MV-4-11 (cell line): ENCODE measurements at regions not wholly inside any gene's neighbourhood (a gene's known extent, or its start where the extent isn't known, plus 50 kb on each side); places are given as distances from the start of the nearest gene placed in this dataset.

Experiments used
- DNase-seq: peaks from one replicate; lab custom pipeline; 2025; lab: John Stamatoyannopoulos, UW

GRCh38 chr12:125889742-125890141 lies 824.5 kb downstream of the AACS start:
- DNase-seq: no peak

- DNase-seq: no peak
Measured at GRCh38 chr12:125890366-125890905, 825.2 kb downstream of the AACS start.

GRCh38 chr12:125890971-125891370 lies 825.7 kb downstream of the AACS start:
- no peak for DNase-seq

- no peak for DNase-seq
Measured at GRCh38 chr12:125892276-125892675, 827.0 kb downstream of the AACS start.

- no peak for DNase-seq
Measured at GRCh38 chr12:125902991-125903390, 837.8 kb downstream of the AACS start.

- DNase-seq: no peak
Measured at GRCh38 chr12:125907351-125907750, 842.1 kb downstream of the AACS start.

GRCh38 chr12:125919856-125920470 lies 854.7 kb downstream of the AACS start:
- no peak for DNase-seq

- no peak for DNase-seq
Measured at GRCh38 chr12:125922330-125922729, 857.1 kb downstream of the AACS start.

- DNase-seq: no peak
Measured at GRCh38 chr12:125936502-125936901, 871.3 kb downstream of the AACS start.

- no peak for DNase-seq
Measured at GRCh38 chr12:125944446-125944845, 879.2 kb downstream of the AACS start.

- DNase-seq: no peak
Measured at GRCh38 chr12:125949471-125949870, 884.2 kb downstream of the AACS start.

- DNase-seq: no peak
Measured at GRCh38 chr12:125954362-125954761, 889.1 kb downstream of the AACS start.

GRCh38 chr12:125956186-125956585 lies 891.0 kb downstream of the AACS start:
- DNase-seq: no peak

- DNase-seq: no peak
Measured at GRCh38 chr12:125966641-125967040, 901.4 kb downstream of the AACS start.

- no peak for DNase-seq
Measured at GRCh38 chr12:125968413-125968812, 903.2 kb downstream of the AACS start.

- DNase-seq: no peak
Measured at GRCh38 chr12:125971981-125972380, 906.7 kb downstream of the AACS start.

- DNase-seq: no peak
Measured at GRCh38 chr12:125978286-125978685, 913.1 kb downstream of the AACS start.

- no peak for DNase-seq
Measured at GRCh38 chr12:125981610-125982253, 916.5 kb downstream of the AACS start.

GRCh38 chr12:125983094-125983783 lies 918.0 kb downstream of the AACS start:
- DNase-seq: no peak

- DNase-seq: no peak
Measured at GRCh38 chr12:125983784-125984500, 918.7 kb downstream of the AACS start.

GRCh38 chr12:125988545-125988944 lies 923.3 kb downstream of the AACS start:
- no peak for DNase-seq

GRCh38 chr12:125989696-125990095 lies 924.5 kb downstream of the AACS start:
- DNase-seq: no peak
